ELR (cell line): ENCODE measurements at regions not wholly inside any gene's neighbourhood (a gene's known extent, or its start where the extent isn't known, plus 50 kb on each side); places are given as distances from the start of the nearest gene placed in this dataset.

Experiments used
- DNase-seq: peaks from one replicate; pipeline ENCODE4 v3.0.0-alpha.2; 2015; ENCODE audit warnings: low read depth

DNA sequence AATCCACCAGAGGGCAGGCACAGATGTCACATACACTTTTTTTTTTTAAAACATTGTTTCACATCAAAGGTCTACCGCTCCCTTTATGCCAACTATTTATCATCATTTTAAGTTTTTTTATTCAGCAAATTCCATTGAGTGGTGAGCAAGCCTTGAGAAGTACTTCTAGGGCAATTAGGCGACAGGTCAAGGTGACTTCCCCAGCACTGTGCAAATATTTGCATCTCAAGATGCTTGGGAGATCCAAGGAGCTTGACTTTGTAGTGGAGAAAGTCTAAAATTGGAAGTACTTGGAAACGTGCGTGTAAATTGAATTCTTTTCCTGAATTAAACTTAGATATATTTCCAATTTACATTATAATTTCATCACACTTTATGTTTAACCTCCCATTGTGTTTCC, 211.1 kb downstream of the ICE1 start:
- no peak for DNase-seq

DNA sequence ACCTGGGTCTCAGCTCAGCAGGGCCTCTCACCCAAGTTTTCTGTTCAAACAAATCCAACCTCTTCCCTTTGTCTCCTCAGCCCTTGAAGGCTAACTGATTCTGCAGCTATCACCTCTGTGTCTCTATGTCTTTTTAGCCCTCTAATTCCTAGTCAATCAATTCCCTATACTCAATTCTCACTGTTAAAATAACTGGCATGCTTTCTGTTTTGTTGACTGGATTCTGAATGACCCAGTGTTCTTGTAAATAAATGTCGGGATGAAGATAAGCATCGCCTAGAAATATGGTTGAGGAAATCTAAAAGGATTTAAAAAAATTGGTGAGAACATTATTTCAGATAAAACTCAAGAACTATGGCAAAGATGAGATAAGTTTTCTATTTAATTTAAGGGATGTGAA, 210.2 kb downstream of the ICE1 start:
- DNase-seq, result no peak

DNA sequence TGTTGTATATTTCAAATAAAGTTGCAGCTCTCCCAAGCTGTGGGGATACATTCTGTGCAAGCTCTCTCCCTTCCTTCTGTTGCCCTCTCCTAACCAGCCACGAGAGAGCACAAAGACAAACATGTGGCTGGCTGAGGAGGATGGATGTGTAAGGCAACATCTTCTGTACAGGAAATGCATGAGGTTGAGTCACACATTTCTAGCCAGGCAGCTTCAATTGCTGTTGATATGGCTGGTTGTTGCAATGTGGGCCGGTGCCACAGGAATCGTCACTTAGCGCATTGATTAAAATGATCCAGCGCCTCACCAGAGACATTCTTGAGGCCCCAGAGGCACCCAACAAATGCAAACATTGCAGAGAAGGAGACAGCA, 207.1 kb downstream of the ICE1 start:
- DNase-seq, result no peak

GRCh38 chr5:5628866-5629606, 206.6 kb downstream of the ICE1 start:
- DNase-seq, result no peak

- DNase-seq, result no peak
Observed at GRCh38 chr5:5626412-5626811, 203.9 kb downstream of the ICE1 start.

GRCh38 chr5:5625491-5625890, 203.0 kb downstream of the ICE1 start:
- no peak for DNase-seq

- no peak for DNase-seq
Observed at GRCh38 chr5:5623397-5623796, 200.9 kb downstream of the ICE1 start.

DNA sequence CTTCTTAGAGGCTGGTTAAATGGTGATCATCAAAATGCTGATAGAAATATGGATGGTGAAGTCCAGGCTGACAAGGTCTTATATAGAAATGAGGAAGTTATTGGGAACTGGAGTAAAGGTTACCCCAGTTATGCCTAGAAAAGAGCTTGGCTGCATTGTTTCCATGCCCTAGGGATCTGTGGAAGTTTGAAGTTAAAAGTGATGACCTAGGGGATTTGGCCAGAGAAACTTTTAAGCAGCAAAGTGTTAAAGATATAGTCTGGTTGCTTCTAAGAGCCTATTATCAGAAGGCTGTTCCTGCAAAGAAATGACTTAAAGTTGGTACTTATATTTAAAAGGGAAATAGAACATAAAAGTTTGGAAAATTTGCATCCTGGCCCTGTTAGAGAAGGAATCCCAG, 200.3 kb downstream of the ICE1 start:
- DNase-seq, result no peak

DNA sequence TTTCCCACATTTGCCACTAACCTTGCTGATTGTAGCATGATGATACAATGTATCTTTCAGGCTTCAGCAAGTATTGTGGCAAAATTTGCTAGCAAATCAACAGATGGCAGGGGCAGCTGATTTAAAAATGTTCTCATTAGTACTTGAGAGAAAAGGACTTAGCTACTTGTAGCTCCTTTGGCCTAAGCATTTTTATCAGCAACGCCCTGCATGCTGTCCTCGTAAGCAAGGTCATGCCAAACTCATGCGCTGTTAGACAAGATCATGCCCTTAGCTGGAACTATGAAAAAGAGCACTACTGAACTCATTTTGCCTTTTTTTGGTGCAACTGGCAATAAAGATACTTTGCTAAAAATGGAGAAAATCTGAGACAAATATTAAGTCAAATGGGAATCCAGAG, 197.1 kb downstream of the ICE1 start:
- no peak for DNase-seq

DNA sequence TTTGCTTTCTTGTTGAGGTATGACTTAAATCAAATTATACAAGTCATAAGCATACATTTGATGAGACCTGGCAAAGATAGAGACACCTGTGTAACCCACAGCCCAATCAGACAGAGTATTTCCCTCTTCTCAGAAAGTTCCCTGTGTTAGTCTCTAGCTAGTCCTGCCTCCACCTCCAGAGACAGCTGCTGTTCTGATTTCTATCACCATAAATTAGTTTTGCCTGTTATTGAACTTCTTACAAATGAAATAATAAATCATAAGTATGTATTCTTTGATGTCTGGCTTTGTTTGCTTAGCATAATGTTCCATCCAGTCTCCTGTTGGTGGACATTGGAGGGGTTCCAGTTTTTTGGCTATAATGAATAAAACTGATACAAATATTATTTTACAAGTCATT, 194.5 kb downstream of the ICE1 start:
- DNase-seq, result no peak

GRCh38 chr5:5616247-5616895, 193.9 kb downstream of the ICE1 start:
- DNase-seq, result no peak

- DNase-seq, result no peak
Observed at GRCh38 chr5:5615569-5615968, 193.1 kb downstream of the ICE1 start.

GRCh38 chr5:5613261-5613990, 190.9 kb downstream of the ICE1 start:
- no peak for DNase-seq

- DNase-seq, result no peak
Observed at GRCh38 chr5:5612096-5612495, 189.6 kb downstream of the ICE1 start.

GRCh38 chr5:5609935-5610334, 187.5 kb downstream of the ICE1 start:
- DNase-seq, result no peak

DNA sequence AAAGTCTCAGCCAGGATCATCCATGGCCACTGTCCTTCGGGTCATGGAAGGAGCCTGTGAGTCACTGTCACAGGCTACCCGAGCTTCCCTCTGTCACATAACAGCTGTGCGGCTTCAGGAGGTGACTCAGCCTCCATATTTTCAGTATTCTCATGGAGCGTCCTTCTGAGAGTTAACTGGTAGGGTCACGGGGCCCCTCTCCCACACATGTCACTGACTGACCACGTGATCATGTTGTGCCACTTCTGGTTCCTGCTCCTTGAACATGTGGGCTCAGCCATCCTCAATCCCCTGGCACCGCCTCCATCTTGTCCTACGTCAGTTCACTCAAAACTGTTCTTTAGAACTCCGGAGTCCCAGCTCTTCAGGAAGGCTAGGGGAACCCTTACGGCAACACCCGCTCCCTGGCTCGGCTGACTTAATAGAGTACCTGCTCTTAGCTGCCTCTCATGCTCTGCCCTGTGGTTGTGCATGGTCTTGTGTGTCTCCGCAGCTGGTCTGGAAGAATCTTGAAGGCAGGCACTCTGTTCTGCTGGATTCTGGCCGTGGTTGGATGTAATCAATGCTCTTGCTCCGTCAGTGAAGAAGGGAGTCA, 182.8 kb downstream of the ICE1 start:
- DNase-seq, result no peak

GRCh38 chr5:5602554-5602953, 180.1 kb downstream of the ICE1 start:
- DNase-seq, result no peak

GRCh38 chr5:5598547-5599113, 176.2 kb downstream of the ICE1 start:
- DNase-seq, result no peak

DNA sequence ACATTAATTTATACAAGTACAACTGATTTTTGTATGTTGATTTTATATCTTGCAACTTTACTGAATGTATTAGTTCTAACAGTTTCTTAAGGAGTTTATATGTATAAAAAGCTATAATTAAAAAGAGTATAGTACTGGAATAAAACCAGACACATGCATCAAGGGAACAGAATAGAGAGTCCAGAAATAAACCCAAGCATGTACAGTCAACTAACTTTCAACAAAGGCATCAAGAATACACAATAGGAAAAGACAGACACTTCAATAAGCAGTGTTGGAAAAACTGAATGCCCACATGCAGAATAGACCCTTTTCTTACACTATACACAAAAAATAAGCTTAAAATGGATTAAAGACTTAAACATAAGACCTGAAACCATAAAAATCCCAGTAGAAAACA, 170.9 kb downstream of the ICE1 start:
- no peak for DNase-seq

DNA sequence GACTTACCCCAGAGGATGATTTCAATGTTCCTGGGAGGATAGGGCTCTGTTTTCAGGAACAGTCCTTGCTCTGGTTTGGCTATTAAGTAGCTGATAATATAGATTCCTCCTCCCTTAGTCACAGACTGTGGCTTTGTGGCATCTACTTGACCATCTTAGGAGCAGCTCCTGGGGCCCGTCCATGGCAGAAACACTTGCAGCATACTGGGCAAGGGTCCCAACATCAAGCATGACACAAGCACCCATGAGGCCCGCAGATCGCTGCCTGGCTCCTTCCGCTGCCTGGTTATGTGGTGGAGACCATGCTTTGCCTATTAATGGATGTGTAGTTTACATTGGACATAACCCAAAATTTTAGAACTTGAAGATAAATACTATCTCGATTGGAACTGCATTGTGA, 170.1 kb downstream of the ICE1 start:
- DNase-seq, result no peak

DNA sequence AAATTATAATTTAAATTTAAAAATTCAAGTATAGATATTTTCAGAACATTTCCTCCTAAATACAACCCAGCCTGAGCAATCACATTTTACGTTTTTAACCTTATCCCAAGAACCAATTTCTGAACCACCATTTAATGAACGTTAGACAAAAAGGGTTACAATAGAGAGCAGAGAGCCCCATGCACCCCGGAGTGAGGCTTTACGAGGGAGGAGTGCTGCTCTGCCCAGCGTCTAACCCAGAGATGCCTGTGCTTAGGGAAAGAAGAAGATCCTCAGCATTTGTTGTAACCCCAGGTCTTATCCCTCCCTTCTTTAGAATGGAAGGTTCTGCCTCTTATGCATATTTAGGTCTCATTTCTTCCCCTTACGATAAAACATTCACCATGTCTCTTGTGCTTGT, 169.1 kb downstream of the ICE1 start:
- DNase-seq, result no peak

DNA sequence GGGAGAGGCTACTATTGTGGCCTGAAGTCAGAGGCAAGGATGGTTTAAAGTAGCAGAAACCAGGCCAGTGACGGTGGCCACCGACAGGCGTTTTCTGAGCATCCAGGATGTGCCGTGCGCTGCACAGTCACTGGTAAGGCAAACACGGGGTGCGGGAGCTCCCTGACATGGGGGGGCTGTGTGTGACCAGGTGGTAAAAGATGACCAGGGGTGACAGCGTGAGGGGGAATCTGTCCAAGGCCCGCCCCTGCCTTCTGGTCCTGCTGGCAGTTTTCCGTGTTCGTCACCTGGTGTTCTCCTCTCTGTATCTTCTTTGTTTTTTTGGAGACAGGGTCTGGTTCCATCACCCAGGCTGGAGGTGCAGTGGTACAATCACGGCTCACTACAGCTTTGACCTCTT, 167.4 kb downstream of the ICE1 start:
- no peak for DNase-seq
